ENCODE measurements at regions not wholly inside any gene's neighbourhood (a gene's known extent, or its start where the extent isn't known, plus 50 kb on each side); places are given as distances from the start of the nearest gene placed in this dataset.

- TF ChIP-seq, protein P1, sequence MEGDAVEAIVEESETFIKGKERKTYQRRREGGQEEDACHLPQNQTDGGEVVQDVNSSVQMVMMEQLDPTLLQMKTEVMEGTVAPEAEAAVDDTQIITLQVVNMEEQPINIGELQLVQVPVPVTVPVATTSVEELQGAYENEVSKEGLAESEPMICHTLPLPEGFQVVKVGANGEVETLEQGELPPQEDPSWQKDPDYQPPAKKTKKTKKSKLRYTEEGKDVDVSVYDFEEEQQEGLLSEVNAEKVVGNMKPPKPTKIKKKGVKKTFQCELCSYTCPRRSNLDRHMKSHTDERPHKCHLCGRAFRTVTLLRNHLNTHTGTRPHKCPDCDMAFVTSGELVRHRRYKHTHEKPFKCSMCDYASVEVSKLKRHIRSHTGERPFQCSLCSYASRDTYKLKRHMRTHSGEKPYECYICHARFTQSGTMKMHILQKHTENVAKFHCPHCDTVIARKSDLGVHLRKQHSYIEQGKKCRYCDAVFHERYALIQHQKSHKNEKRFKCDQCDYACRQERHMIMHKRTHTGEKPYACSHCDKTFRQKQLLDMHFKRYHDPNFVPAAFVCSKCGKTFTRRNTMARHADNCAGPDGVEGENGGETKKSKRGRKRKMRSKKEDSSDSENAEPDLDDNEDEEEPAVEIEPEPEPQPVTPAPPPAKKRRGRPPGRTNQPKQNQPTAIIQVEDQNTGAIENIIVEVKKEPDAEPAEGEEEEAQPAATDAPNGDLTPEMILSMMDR (IDR thresholded peaks at IDR 0.05), result no peak
- no peak for TF ChIP-seq EZH2 (IDR thresholded peaks at IDR 0.05; ENCODE audit: borderline replicate concordance, insufficient read depth, low read depth, low read length, poor library complexity, severe bottlenecking)
These were observed 88.4 kb upstream of the C10orf90 start for GRCh38 chr10:126758867-126759266.
